Testis (tissue), 2 donors: ENCODE measurements at regions not wholly inside any gene's neighbourhood (a gene's known extent, or its start where the extent isn't known, plus 50 kb on each side); places are given as distances from the start of the nearest gene placed in this dataset.

Experiments used
- DNase-seq: peaks from one replicate; pipeline ENCODE4 v3.0.0-alpha.2; 2019
- H3K27ac ChIP-seq, 2 donors: fragments of 200-600 bp; sonication (generic); one replicate each; pipeline ENCODE4 v1.5.1; 2019
- H3K27me3 ChIP-seq: fragments of 200-600 bp; sonication (generic); one replicate; pipeline ENCODE4 v1.5.1; 2019
- H3K36me3 ChIP-seq: fragments of 200-600 bp; sonication (generic); one replicate; pipeline ENCODE4 v1.5.1; 2017; ENCODE audit warnings: low read depth; ENCODE audit errors: missing control alignments
- H3K4me1 ChIP-seq: fragments of 200-600 bp; sonication (generic); one replicate; pipeline ENCODE4 v1.5.1; 2019
- H3K4me3 ChIP-seq, 2 donors: fragments of 200-600 bp; sonication (generic); one replicate each; pipeline ENCODE4 v1.5.1; 2017 to 2019
- H3K9me3 ChIP-seq: fragments of 200-600 bp; sonication (generic); one replicate; pipeline ENCODE4 v1.5.1; 2017
- POLR2A ChIP-seq: fragments of 450-650 bp; IDR thresholded peaks from one replicate; pipeline ENCODE4 v1.6.1; 2017; ENCODE audit warnings: antibody characterized with exemption, mild to moderate bottlenecking, moderate library complexity
- WGBS, 2 donors: methylation state at CpG; one replicate each; pipeline ENCODE4 v1.1.5; 2018; 5-methylcytosine and 5-hydroxymethylcytosine counted together
- intact Hi-C: fragments of 100-400 bp; cut with DNase I; formaldehyde crosslinking; loops from one replicate; pipeline ENCODE4 v1.15.1; 2023; ENCODE audit warnings: low total_unique reads
- TF ChIP-seq, protein P1 (sequence below), 3 experiments: fragments of 450-650 bp in 2 of 3; fragments of 200-600 bp in 1 of 3; sonication (generic) in 1 of 3; IDR thresholded peaks; one replicate each; pipeline ENCODE4 v1.5.1; 2016 to 2019; ENCODE audit warnings: antibody characterized with exemption in 3 of 3, mild to moderate bottlenecking in 2 of 3, moderate library complexity in 1 of 3

DNA sequence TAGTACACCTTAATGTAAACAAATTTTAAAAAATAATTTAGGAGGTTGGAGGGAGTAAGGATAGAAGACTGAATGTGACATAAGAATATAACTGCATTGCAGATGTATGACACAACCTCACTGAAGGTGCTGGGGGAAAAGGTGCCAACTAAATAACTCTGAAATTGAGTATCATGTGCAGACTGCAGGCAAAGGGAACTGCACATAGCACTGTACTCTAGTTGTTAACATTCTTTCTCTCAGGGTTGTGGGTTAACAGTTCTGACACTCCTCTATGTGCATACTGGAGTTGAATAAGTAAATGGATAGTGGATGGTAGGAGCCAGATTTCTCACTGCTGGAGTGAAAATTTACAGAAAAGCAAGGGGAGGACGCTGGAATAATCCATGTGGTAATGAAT lies 451.9 kb upstream of the CDH4 start:
- TF ChIP-seq POLR2A, result no peak
- TF ChIP-seq, protein P1, sequence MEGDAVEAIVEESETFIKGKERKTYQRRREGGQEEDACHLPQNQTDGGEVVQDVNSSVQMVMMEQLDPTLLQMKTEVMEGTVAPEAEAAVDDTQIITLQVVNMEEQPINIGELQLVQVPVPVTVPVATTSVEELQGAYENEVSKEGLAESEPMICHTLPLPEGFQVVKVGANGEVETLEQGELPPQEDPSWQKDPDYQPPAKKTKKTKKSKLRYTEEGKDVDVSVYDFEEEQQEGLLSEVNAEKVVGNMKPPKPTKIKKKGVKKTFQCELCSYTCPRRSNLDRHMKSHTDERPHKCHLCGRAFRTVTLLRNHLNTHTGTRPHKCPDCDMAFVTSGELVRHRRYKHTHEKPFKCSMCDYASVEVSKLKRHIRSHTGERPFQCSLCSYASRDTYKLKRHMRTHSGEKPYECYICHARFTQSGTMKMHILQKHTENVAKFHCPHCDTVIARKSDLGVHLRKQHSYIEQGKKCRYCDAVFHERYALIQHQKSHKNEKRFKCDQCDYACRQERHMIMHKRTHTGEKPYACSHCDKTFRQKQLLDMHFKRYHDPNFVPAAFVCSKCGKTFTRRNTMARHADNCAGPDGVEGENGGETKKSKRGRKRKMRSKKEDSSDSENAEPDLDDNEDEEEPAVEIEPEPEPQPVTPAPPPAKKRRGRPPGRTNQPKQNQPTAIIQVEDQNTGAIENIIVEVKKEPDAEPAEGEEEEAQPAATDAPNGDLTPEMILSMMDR (IDR thresholded peaks at IDR 0.05), result no peak
- H3K4me1 ChIP-seq, result no peaks in the 10 kb centered on the region
- 78 to 93% methylated on average over 1 of the region's 1 CpG for WGBS, 2 donors
- no peak for DNase-seq
- H3K4me3 ChIP-seq, result no peak overlapping the region
- H3K36me3 ChIP-seq, result no peaks in the 10 kb centered on the region
- H3K27me3 ChIP-seq, result no peaks in the 10 kb centered on the region
- H3K27ac ChIP-seq, result no peak overlapping the region
- intact Hi-C loops, result no loop called here
- no peaks in the 10 kb centered on the region for H3K9me3 ChIP-seq

DNA sequence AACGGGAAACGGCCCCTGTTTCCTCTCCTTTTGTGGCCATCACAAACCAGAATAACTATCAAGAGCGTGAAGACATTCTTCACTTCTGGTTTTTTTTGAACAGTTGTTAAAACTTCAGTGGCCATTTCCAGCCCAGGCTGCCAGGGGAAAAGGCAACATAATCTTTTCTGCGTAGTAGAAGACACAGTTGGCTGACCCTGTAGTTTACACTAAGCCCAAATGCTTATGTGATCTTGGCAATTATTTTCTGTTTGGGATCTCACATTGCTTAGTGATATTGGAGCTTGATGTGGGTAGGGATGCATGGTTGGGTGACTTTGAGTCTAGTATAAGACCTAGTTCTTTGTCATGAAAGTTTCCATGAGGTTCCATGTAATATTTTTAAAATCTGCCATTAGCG lies 449.4 kb upstream of the CDH4 start:
- TF ChIP-seq POLR2A, result no peak
- TF ChIP-seq, protein P1 (IDR thresholded peaks at IDR 0.05), result no peak
- no peaks in the 10 kb centered on the region for H3K27me3 ChIP-seq
- no peaks in the 10 kb centered on the region for H3K4me1 ChIP-seq
- no peak overlapping the region for H3K27ac ChIP-seq
- H3K36me3 ChIP-seq, result no peaks in the 10 kb centered on the region
- no peak overlapping the region for H3K4me3 ChIP-seq
- WGBS, 2 donors, result 77 to 86% methylated on average over 5 of the region's 5 CpGs
- no peaks in the 10 kb centered on the region for H3K9me3 ChIP-seq
- DNase-seq, result no peak
- intact Hi-C loops, result no loop called here

DNA sequence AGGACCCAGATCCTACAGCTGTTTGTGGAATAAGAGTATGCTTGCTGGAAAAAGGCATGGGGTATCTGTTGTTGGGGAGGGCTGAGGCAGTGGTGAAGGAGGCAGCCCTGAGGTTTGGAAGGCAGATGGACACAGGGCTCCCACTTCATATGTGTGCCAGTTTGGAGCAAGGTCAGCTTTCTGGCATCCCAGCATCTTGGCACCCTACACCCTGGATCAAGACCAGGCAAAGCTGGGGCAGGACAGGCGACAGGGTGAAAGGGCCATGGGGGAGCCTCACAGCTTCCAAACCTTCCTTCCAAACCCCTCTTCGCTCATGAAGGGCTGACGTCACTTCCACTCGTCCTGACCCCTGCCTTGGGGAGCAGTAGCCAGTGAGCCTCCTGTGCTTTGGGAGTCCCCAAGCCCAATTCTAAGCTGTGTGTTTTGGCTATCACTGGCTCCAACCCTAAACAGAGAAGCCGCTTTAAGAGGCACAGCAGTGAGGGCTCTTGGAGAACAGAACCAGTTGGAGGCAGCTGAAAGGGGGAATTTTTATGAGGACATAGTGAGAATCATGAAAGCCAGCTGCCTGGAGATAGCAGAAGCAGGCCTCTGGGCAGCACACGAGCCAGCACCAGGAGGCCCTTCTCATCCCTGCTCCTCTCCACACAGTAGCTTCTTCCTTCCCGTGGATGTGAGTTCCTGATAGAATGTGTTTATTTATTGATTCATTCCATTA lies 448.6 kb upstream of the CDH4 start:
- no peak for DNase-seq
- no peak overlapping the region for H3K27ac ChIP-seq
- no peaks in the 10 kb centered on the region for H3K27me3 ChIP-seq
- intact Hi-C loops, result no loop called here
- no peaks in the 10 kb centered on the region for H3K4me1 ChIP-seq
- H3K4me3 ChIP-seq, result no peak overlapping the region
- WGBS, 2 donors, result 60 to 88% methylated on average over 4 to 7 of the region's 7 CpGs
- no peaks in the 10 kb centered on the region for H3K36me3 ChIP-seq
- H3K9me3 ChIP-seq, result no peaks in the 10 kb centered on the region
- no peak for TF ChIP-seq POLR2A
- TF ChIP-seq, protein P1 (IDR thresholded peaks at IDR 0.05), result no peak

DNA sequence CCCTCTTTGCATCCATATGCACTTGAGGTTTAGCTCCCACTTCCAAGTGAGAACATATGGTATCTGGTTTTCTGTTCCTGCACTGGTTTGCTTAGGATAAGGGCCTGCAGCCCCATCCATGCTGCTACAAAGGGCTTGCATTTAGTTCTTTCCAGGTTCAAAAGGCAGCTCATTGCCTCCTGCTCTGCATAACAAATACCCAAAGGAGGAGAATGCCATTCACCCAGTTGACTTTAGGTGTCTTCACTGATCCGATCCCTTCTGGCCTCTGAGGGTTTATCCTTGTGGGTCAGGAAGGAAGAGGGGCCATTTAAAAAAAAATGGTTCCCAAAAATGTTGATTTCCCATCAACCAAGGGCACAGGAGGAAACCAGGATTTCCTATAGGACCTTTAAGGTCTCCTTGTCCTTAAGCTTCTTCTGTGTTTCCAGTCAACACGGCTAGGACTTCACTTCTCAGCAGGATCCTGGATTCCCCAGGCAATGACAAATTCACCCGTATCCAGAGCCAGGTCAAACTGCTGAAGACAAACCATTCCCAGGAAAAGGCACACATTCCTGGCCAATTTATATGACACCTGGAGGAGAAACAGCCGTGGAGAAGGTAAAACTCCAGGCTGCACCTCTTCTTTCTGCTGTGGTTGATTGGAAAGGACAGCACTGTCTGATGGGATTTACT lies 447.7 kb upstream of the CDH4 start:
- TF ChIP-seq POLR2A, result no peak
- Histone ChIP-seq H3K36me3 (no peaks in the 10 kb centered on the region), H3K27ac (no peak overlapping the region), H3K9me3 (no peaks in the 10 kb centered on the region), H3K4me3 (no peak overlapping the region), H3K27me3 (no peaks in the 10 kb centered on the region), H3K4me1 (no peaks in the 10 kb centered on the region)
- WGBS, 2 donors, result 79 to 84% methylated on average over 4 of the region's 4 CpGs
- intact Hi-C loops, result no loop called here
- no peak for DNase-seq

DNA sequence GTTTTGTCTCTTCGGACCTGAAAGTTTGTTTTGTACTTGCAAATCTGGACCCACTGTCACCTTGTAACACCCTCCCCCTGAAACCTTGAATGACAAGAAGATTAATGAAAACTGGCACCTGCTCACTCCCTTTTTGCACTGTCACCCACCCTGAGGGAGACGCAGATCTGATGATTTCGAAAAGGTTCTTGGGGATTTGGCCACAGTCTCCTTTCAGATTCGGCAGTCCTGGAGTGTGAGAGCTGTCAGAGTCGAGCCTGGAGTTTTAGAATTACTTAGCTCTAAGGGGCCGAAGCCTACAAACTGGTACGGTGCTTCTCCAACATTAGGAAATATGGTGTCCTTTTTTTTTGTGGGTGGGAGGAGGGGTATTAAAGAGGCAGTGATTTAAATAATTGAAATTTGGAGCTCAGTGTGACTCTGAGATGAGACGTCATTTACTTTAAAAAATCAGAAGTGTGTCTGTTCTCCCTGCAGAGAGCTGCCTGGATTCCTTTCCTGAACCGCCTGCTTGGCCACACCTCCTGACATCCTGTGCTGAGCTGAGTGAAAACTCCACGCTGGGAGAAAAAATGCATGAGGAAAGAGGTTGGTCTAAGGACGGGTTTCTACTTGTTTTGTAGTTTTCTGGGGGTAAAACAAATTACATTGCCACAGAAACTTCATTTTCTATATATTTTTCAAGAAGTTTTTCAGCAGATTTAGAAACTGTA lies 447.0 kb upstream of the CDH4 start:
- Histone ChIP-seq H3K27ac (no peak overlapping the region), H3K4me1 (no peaks in the 10 kb centered on the region), H3K4me3 (no peak overlapping the region), H3K27me3 (no peaks in the 10 kb centered on the region), H3K36me3 (no peaks in the 10 kb centered on the region), H3K9me3 (no peaks in the 10 kb centered on the region)
- no peak for DNase-seq
- intact Hi-C loops, result no loop called here
- WGBS, 2 donors, result 37 to 38% methylated on average over 11 of the region's 11 CpGs
- TF ChIP-seq POLR2A, result no peak
- TF ChIP-seq, protein P1 (IDR thresholded peaks at IDR 0.05), result no peak
